ENCODE measurements at regions not wholly inside any gene's neighbourhood (a gene's known extent, or its start where the extent isn't known, plus 50 kb on each side); places are given as distances from the start of the nearest gene placed in this dataset.

DNA sequence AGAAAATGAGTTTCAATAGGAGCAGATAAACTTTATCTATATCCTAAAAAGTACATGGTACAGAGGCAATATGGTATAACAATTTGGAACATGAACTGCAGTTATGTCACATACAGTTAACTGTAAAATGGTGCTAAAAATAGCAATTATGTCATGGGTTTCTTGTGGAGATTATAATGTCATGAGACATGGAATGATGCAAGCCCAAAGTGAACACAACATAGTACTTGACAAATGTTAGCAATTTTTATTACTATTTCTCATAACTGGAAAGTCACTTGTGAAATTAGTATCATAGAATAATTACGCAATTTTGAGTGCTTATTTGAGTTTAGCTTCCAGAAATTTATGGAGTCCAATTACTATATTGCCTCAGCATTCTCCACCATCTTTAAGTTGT lies 1263.4 kb downstream of the DSC3 start:
- Histone ChIP-seq H2AFZ (ENCODE audit: control insufficient read depth, low read length) (no peak overlapping the region), H3K79me2 (ENCODE audit: control insufficient read depth, insufficient read depth, low read length) (no peaks in the 10 kb centered on the region), H3K27me3 (ENCODE audit: control insufficient read depth, extremely low read depth, insufficient read depth, low read length) (no peaks in the 10 kb centered on the region), H3K9me1 (ENCODE audit: control insufficient read depth, extremely low read depth, insufficient read depth, low read length) (no peaks in the 10 kb centered on the region), H3K4me2 (ENCODE audit: control insufficient read depth, extremely low read depth, insufficient read depth, low read depth, low read length) (no peak overlapping the region), H3K36me3 (ENCODE audit: control insufficient read depth in 2 of 2, extremely low read depth in 1 of 2, insufficient read depth in 2 of 2, low read length in 2 of 2) (no peaks in the 10 kb centered on the region), H3K27ac (ENCODE audit: control insufficient read depth, insufficient read depth, low read length) (no peak overlapping the region), H3K4me3 (ENCODE audit: control insufficient read depth in 2 of 3, extremely low read depth in 1 of 3, insufficient read depth in 2 of 3, low read depth in 1 of 3, low read length in 3 of 3) (no peak overlapping the region), H4K20me1 (ENCODE audit: control insufficient read depth, extremely low read depth, insufficient read depth, low read length) (no peaks in the 10 kb centered on the region), H3K4me1 (ENCODE audit: control insufficient read depth, extremely low read depth, insufficient read depth, low read length) (no peaks in the 10 kb centered on the region), H3K9ac (ENCODE audit: control insufficient read depth, extremely low read depth, insufficient read depth, low read length) (no peak overlapping the region), H3K9me3 (ENCODE audit: control insufficient read depth, low read depth, low read length) (no peaks in the 10 kb centered on the region)
- FAIRE-seq (no peak), DNase-seq (ENCODE audit: low read depth, low spot score) (no peak)
- TF ChIP-seq EZH2 (IDR thresholded peaks at IDR 0.05; ENCODE audit: low read length) = no peak
- TF ChIP-seq, protein P1, sequence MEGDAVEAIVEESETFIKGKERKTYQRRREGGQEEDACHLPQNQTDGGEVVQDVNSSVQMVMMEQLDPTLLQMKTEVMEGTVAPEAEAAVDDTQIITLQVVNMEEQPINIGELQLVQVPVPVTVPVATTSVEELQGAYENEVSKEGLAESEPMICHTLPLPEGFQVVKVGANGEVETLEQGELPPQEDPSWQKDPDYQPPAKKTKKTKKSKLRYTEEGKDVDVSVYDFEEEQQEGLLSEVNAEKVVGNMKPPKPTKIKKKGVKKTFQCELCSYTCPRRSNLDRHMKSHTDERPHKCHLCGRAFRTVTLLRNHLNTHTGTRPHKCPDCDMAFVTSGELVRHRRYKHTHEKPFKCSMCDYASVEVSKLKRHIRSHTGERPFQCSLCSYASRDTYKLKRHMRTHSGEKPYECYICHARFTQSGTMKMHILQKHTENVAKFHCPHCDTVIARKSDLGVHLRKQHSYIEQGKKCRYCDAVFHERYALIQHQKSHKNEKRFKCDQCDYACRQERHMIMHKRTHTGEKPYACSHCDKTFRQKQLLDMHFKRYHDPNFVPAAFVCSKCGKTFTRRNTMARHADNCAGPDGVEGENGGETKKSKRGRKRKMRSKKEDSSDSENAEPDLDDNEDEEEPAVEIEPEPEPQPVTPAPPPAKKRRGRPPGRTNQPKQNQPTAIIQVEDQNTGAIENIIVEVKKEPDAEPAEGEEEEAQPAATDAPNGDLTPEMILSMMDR (optimal IDR thresholded peaks at IDR 0.05 in 1 of 3, IDR thresholded peaks at IDR 0.05 in 1 of 3, conservative IDR thresholded peaks at IDR 0.05 in 1 of 3; ENCODE audit: extremely low read depth in 1 of 3, insufficient read depth in 2 of 3, low read length in 3 of 3) = no peak
- dilution Hi-C loops (cut with MboI; ENCODE audit: extremely low pct_ligation_motif_present, low sequenced_read_pairs) = no loop called here

DNA sequence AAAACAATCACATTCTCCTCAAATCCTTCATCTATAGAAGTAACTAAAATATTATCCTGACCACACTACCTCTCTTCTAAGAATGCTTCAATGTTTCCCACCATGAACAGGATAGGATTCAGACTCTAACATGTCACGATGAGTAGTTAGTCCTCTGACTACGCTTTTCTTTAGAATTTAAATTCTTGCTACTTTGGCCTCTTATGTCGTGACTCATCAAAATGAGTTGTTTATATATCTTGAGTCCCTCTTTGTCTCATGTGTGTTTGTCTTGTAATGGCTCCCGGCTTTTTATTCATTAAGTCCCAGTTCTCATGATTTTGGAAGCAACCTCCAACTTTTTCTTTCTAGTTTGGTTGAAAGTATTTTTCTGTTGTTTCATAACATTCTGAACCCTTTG lies 1289.2 kb downstream of the DSC3 start:
- no peak overlapping the region for H2AFZ ChIP-seq (ENCODE audit: control insufficient read depth, low read length)
- DNase-seq (ENCODE audit: low read depth, low spot score) (no peak), FAIRE-seq (no peak)
- no peak overlapping the region for H3K4me2 ChIP-seq (ENCODE audit: control insufficient read depth, extremely low read depth, insufficient read depth, low read depth, low read length)
- TF ChIP-seq EZH2 (IDR thresholded peaks at IDR 0.05; ENCODE audit: low read length) = no peak
- TF ChIP-seq, protein P1 (optimal IDR thresholded peaks at IDR 0.05 in 1 of 3, IDR thresholded peaks at IDR 0.05 in 1 of 3, conservative IDR thresholded peaks at IDR 0.05 in 1 of 3; ENCODE audit: extremely low read depth in 1 of 3, insufficient read depth in 2 of 3, low read length in 3 of 3) = no peak
- no peaks in the 10 kb centered on the region for H3K4me1 ChIP-seq (ENCODE audit: control insufficient read depth, extremely low read depth, insufficient read depth, low read length)
- H3K4me3 ChIP-seq (ENCODE audit: control insufficient read depth in 2 of 3, extremely low read depth in 1 of 3, insufficient read depth in 2 of 3, low read depth in 1 of 3, low read length in 3 of 3) = no peak overlapping the region
- H3K27ac ChIP-seq (ENCODE audit: control insufficient read depth, insufficient read depth, low read length) = no peak overlapping the region
- dilution Hi-C loops (cut with MboI; ENCODE audit: extremely low pct_ligation_motif_present, low sequenced_read_pairs) = no loop called here
- no peaks in the 10 kb centered on the region for H3K36me3 ChIP-seq (ENCODE audit: control insufficient read depth in 2 of 2, extremely low read depth in 1 of 2, insufficient read depth in 2 of 2, low read length in 2 of 2)
- H3K9me3 ChIP-seq (ENCODE audit: control insufficient read depth, low read depth, low read length) = no peaks in the 10 kb centered on the region
- no peaks in the 10 kb centered on the region for H3K27me3 ChIP-seq (ENCODE audit: control insufficient read depth, extremely low read depth, insufficient read depth, low read length)
- no peak overlapping the region for H3K9ac ChIP-seq (ENCODE audit: control insufficient read depth, extremely low read depth, insufficient read depth, low read length)
- H4K20me1 ChIP-seq (ENCODE audit: control insufficient read depth, extremely low read depth, insufficient read depth, low read length) = no peaks in the 10 kb centered on the region
- H3K79me2 ChIP-seq (ENCODE audit: control insufficient read depth, insufficient read depth, low read length) = no peaks in the 10 kb centered on the region
- no peaks in the 10 kb centered on the region for H3K9me1 ChIP-seq (ENCODE audit: control insufficient read depth, extremely low read depth, insufficient read depth, low read length)

All from keratinocyte (primary cell).